ENCODE measurements at regions not wholly inside any gene's neighbourhood (a gene's known extent, or its start where the extent isn't known, plus 50 kb on each side); places are given as distances from the start of the nearest gene placed in this dataset.

- TF ChIP-seq POLR2AphosphoS5 (IDR thresholded peaks at IDR 0.05): no peak
- TF ChIP-seq, protein P1, sequence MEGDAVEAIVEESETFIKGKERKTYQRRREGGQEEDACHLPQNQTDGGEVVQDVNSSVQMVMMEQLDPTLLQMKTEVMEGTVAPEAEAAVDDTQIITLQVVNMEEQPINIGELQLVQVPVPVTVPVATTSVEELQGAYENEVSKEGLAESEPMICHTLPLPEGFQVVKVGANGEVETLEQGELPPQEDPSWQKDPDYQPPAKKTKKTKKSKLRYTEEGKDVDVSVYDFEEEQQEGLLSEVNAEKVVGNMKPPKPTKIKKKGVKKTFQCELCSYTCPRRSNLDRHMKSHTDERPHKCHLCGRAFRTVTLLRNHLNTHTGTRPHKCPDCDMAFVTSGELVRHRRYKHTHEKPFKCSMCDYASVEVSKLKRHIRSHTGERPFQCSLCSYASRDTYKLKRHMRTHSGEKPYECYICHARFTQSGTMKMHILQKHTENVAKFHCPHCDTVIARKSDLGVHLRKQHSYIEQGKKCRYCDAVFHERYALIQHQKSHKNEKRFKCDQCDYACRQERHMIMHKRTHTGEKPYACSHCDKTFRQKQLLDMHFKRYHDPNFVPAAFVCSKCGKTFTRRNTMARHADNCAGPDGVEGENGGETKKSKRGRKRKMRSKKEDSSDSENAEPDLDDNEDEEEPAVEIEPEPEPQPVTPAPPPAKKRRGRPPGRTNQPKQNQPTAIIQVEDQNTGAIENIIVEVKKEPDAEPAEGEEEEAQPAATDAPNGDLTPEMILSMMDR (IDR thresholded peaks at IDR 0.05): no peak
Measured at GRCh38 chr4:166512267-166512666, 639.2 kb downstream of the TLL1 start.

All from sigmoid colon (tissue), 4 donors.